GM21423 (cell line): ENCODE measurements at regions not wholly inside any gene's neighbourhood (a gene's known extent, or its start where the extent isn't known, plus 50 kb on each side); places are given as distances from the start of the nearest gene placed in this dataset.

Experiments used
- ATAC-seq: cut with Tn5 transposase; IDR thresholded peaks from one replicate; pipeline ENCODE4 v1.9.1; 2021; ENCODE audit warnings: mild to moderate bottlenecking, moderate library complexity; ENCODE audit not compliant: unreplicated experiment

- no peak for ATAC-seq
These were observed 648.3 kb upstream of the CFAP20DC start for GRCh38 chr3:59698091-59698490.

GRCh38 chr3:59696783-59697182, 647.0 kb upstream of the CFAP20DC start:
- ATAC-seq, result no peak

DNA sequence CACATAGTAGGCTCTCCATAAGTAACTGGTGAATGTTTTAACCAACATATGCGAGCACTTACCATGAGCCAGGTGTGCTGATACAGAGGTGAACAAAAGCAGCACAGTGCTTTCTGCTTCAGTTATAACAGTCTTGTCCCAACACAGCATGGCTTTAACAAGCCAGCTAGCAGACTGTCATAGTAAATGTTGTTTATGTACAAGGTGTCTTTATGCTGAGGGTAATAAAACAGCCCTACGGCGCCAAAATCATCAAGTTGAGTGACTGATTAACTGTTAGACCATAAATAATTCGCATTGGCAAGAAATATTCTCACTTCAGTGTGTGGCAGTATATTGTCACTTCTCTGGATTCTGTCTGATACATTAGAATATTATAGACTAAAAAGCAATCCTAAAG, 646.0 kb upstream of the CFAP20DC start:
- no peak for ATAC-seq

DNA sequence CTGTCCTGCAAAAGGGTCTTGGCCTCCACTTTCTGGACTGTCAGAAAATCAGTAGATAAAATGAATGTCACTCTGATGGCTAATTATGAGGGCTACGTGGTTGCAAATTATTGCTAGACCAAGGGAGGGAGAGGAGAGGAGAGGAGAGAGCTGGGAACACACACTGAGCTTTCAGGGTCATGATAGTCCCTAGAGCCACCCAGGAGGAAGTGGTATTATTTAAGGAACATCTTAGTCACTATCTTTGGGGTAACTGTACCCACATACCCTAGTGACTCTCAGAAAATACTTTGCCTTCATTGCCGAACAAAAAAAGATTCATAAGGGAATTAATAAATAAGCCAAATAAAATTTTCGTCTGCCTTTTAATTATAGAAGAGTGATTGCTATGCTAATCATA, 642.3 kb upstream of the CFAP20DC start:
- ATAC-seq, result no peak

GRCh38 chr3:59690886-59691285, 641.1 kb upstream of the CFAP20DC start:
- no peak for ATAC-seq

DNA sequence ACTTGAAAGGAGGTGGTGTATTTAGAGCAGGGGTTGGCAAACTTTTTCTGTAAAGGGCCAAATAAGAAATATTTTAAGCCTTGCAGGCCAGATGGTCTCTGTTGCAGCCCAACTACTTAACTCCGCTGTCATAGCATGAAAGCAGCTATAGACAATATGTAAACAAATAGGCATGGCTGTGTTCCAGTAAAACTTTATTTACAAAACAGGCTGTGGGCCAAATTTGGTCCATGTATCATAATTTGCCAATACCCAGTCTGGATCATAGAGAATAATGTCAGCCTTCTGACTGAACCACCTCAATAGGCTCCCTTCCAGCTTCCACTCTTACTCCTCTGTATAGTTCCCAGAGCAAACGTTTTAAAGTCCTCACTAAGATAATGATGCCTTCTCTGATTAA, 638.8 kb upstream of the CFAP20DC start:
- no peak for ATAC-seq

DNA sequence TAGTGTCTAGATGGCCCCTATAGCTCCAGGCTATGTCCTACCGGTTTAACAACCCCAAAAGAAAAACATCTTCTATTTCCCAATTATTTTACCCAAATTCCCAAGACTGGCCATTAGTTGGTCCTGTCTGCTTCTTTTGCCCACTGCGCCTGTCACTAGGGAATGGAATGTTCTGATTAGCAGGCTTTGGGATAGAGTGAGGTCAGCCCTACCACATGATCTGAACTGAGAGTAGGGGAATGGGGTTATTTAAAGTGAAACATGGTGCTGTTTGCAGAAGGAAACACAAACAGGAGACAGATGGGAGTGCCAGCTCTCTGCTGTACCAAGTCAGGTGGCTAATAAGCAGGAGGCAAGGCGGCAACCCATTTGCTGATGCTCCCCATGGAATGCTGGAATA, 635.6 kb upstream of the CFAP20DC start:
- no peak for ATAC-seq

DNA sequence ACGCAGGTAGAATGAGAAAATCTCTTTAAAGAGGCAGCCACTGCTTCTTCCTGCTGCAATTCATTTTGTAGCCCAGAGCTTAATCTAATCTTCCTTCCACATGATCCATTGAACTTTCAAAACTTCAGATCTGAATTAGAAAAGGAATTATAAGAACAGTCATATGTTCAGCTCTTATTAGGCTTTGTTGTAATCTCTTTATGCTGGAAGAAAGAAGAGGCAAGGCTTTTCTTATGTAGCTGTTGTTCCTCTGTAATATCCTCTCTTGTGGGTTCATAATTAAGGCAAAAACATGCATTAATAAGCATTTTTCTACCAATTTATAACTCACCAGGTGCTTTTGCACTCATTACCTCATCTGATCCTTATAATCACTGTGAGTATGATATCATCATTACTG, 634.9 kb upstream of the CFAP20DC start:
- ATAC-seq, result no peak

- ATAC-seq, result no peak
These were observed 631.1 kb upstream of the CFAP20DC start for GRCh38 chr3:59680919-59681318.

- ATAC-seq, result no peak
These were observed 628.2 kb upstream of the CFAP20DC start for GRCh38 chr3:59677747-59678702.

- no peak for ATAC-seq
These were observed 625.7 kb upstream of the CFAP20DC start for GRCh38 chr3:59675495-59675894.

GRCh38 chr3:59663076-59663850, 613.4 kb upstream of the CFAP20DC start:
- ATAC-seq, result no peak

GRCh38 chr3:59660852-59661625, 611.2 kb upstream of the CFAP20DC start:
- no peak for ATAC-seq

- ATAC-seq, result no peak
These were observed 610.6 kb upstream of the CFAP20DC start for GRCh38 chr3:59660376-59660775.

GRCh38 chr3:59659755-59660154, 609.9 kb upstream of the CFAP20DC start:
- no peak for ATAC-seq

DNA sequence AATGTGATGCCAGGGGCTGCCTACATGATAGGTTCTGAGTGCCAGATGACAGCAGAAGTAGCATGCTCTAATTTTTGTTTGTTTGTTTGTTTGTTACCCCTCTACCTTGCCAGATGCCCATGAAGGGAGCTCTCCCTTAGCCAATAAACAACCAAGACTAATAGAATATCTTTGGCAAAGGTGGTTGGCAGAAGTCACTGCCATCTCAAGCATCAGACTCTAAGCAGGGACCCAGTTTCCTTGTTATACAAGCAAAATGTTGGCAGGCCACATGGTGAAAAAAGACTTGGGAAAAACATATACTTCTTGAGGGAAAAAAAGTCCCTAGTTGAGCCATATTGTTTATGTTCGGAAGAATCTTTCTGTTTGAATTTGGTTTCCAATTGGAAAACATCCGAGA, 609.0 kb upstream of the CFAP20DC start:
- no peak for ATAC-seq

GRCh38 chr3:59658274-59658673, 608.4 kb upstream of the CFAP20DC start:
- no peak for ATAC-seq

DNA sequence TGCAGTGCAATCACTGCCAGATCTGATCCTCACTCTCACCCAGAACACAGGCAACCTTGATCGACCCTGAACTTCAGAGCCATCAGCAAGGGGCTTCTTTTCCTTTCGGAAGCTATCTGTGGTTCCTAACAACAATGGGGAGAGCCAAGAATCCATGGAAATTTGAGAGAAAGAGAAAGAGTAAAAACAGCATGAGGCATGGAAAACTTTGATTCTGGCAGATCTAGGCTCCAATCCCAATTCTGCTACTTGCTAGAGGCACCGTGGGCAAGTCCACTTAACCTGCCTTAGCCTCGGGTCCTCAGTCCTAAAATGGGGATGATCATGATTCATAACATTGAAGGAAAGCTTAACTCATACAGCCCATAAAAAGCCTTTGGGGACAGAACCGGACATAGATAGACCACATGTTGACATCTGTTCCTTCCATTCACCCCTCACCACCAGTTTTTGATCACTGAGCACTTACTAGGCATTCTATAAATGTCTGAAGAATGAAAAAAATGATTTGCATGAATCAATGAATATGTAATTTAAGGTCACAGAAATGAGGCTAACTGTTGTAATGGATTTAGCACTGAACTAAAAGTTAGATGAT, 605.7 kb upstream of the CFAP20DC start:
- no peak for ATAC-seq

DNA sequence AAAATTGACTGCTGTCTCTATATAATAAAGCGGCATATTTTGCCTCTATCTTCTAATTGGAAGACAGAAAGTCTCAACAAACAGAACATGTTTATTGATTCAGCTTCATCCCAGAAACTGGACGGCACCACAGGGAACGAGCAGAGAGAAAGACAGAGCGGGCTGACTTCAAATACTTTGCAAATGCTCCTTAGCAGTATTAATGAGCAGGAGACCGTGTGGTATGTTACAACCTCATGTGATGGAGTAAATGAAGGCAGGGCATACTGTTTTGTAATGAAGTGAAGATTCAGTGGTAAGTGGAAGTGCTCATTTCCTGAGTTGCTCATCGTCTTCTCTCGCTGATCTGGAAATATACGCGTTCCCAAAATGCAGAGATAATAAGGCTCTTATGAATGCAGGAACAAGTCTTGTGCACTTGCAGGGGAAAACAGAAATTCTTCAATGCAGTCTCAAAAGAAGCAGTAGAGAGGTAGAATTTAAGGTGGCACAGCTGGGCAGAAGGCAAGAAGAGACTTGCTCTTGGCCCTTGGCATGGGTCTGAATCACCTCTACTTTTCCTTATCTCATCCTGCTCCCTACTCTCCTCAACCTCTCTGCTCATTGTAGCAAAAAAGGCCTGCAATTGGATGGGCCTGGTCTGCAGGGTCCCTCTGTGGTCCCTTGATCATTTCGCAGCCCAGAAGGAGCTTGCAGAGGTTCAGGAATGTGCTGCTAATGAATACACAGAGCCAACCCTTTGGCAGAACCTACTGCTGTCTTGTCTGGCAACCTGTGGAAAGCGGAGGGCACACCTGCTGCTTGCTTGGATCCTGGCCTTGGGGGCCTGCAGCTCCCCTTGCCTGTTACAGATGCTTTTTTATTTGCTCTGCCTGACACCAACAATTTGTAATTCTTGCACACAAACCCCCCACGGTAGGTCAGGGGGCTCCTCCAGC, 604.9 kb upstream of the CFAP20DC start:
- no peak for ATAC-seq

- no peak for ATAC-seq
These were observed 604.3 kb upstream of the CFAP20DC start for GRCh38 chr3:59654123-59654479.
